WTC11 (cell line): ENCODE measurements at regions not wholly inside any gene's neighbourhood (a gene's known extent, or its start where the extent isn't known, plus 50 kb on each side); places are given as distances from the start of the nearest gene placed in this dataset.

Source experiments
- ATAC-seq: fragments of 200-7000 bp; cut with Tn5 transposase; 2 replicates; pipeline ENCODE4 v1.10.0; 2021; ENCODE audit warnings: mild to moderate bottlenecking, moderate library complexity
- CTCF ChIA-PET: fragments of 300-600 bp; sonication (Branson Sonifier 250); formaldehyde crosslinking; loops from one replicate; lab custom pipeline; 2021; ENCODE audit warnings: antibody characterized with exemption; lab: Charles Lee
- POLR2A ChIA-PET: fragments of 350-600 bp; sonication (Branson Sonifier 250); formaldehyde crosslinking; loops from one replicate; lab custom pipeline; 2021; ENCODE audit warnings: antibody characterized with exemption; lab: Charles Lee
- DNase-seq: peaks from one replicate; pipeline ENCODE4 v3.0.0; 2021; ENCODE audit warnings: low spot score
- H3K27ac Mint-ChIP-seq: 2 replicates; pipeline ENCODE4 v1.8.0; 2021; ENCODE audit warnings: mixed read lengths
- H3K27me3 Mint-ChIP-seq: 2 replicates; pipeline ENCODE4 v1.8.0; 2021; ENCODE audit warnings: low read depth, mild to moderate bottlenecking, moderate library complexity, mixed read lengths
- H3K36me3 Mint-ChIP-seq: 2 replicates; pipeline ENCODE4 v1.8.0; 2021; ENCODE audit warnings: mixed read lengths
- H3K4me1 Mint-ChIP-seq: 2 replicates; pipeline ENCODE4 v1.8.0; 2022; ENCODE audit warnings: mixed read lengths
- H3K4me3 Mint-ChIP-seq: 2 replicates; pipeline ENCODE4 v1.8.0; 2021; ENCODE audit warnings: mild to moderate bottlenecking, moderate library complexity, mixed read lengths
- H3K9me3 Mint-ChIP-seq: 2 replicates; pipeline ENCODE4 v1.8.0; 2021; ENCODE audit warnings: mixed read lengths
- AFF4 ChIP-seq: sonication (generic); formaldehyde crosslinking; IDR thresholded peaks from 2 replicates; pipeline ENCODE4 v1.8.1; 2023; ENCODE audit warnings: mild to moderate bottlenecking, missing genetic modification reagents, borderline replicate concordance
- ARID4B ChIP-seq: sonication (generic); formaldehyde crosslinking; IDR thresholded peaks from 2 replicates; pipeline ENCODE4 v1.8.0; 2023; ENCODE audit warnings: missing genetic modification reagents, mild to moderate bottlenecking, borderline replicate concordance
- ATF3 ChIP-seq: sonication (generic); formaldehyde crosslinking; conservative IDR thresholded peaks from 2 replicates; pipeline ENCODE4 v1.8.1; 2022; ENCODE audit warnings: mild to moderate bottlenecking, missing genetic modification reagents
- CBFB ChIP-seq: sonication (generic); formaldehyde crosslinking; IDR thresholded peaks from 2 replicates; pipeline ENCODE4 v1.8.1; 2022; ENCODE audit warnings: mild to moderate bottlenecking, low read depth, missing genetic modification reagents
- CREB1 ChIP-seq: sonication (generic); formaldehyde crosslinking; IDR thresholded peaks from 2 replicates; pipeline ENCODE4 v1.8.0; 2023; ENCODE audit warnings: mild to moderate bottlenecking, missing genetic modification reagents
- EMX1 ChIP-seq: fragments of 250-450 bp; sonication (Bioruptor Pico); IDR thresholded peaks from 2 replicates; pipeline ENCODE4 v1.8.0; 2021; ENCODE audit warnings: mild to moderate bottlenecking
- MYBL2 ChIP-seq: sonication (generic); formaldehyde crosslinking; IDR thresholded peaks from 2 replicates; pipeline ENCODE4 v1.8.1; 2023; ENCODE audit warnings: mild to moderate bottlenecking, moderate library complexity, missing genetic modification reagents
- NR1H2 ChIP-seq: sonication (generic); formaldehyde crosslinking; IDR thresholded peaks from 2 replicates; pipeline ENCODE4 v1.9.0; 2021; ENCODE audit warnings: mild to moderate bottlenecking, moderate library complexity, missing genetic modification reagents
- NR2C2 ChIP-seq: sonication (generic); formaldehyde crosslinking; IDR thresholded peaks from 2 replicates; pipeline ENCODE4 v1.8.0; 2022; ENCODE audit warnings: mild to moderate bottlenecking, missing genetic modification reagents
- OVOL2 ChIP-seq: fragments of 250-450 bp; sonication (Bioruptor Pico); IDR thresholded peaks from 2 replicates; pipeline ENCODE4 v1.9.0; 2021; ENCODE audit warnings: mild to moderate bottlenecking, borderline replicate concordance
- PRRX2 ChIP-seq: fragments of 250-450 bp; sonication (Bioruptor Pico); IDR thresholded peaks from 2 replicates; pipeline ENCODE4 v1.8.0; 2021; ENCODE audit warnings: mild to moderate bottlenecking
- SP1 ChIP-seq: sonication (generic); formaldehyde crosslinking; conservative IDR thresholded peaks from 2 replicates; pipeline ENCODE4 v1.8.1; 2022; ENCODE audit warnings: missing genetic modification reagents
- TCF7 ChIP-seq: sonication (generic); formaldehyde crosslinking; IDR thresholded peaks from 2 replicates; pipeline ENCODE4 v1.8.0; 2022; ENCODE audit warnings: mild to moderate bottlenecking, low read depth, missing genetic modification reagents, moderate library complexity
- TEAD4 ChIP-seq: sonication (generic); formaldehyde crosslinking; IDR thresholded peaks from 2 replicates; pipeline ENCODE4 v1.8.0; 2022; ENCODE audit warnings: mild to moderate bottlenecking, missing genetic modification reagents
- ZNF219 ChIP-seq: sonication (generic); formaldehyde crosslinking; IDR thresholded peaks from 2 replicates; pipeline ENCODE4 v1.8.0; 2023; ENCODE audit warnings: missing genetic modification reagents, mild to moderate bottlenecking, borderline replicate concordance
- ZNF317 ChIP-seq: sonication (generic); formaldehyde crosslinking; IDR thresholded peaks from 2 replicates; pipeline ENCODE4 v1.8.1; 2023; ENCODE audit warnings: low read depth, mild to moderate bottlenecking, moderate library complexity, missing genetic modification reagents, borderline replicate concordance
- ZNF532 ChIP-seq: fragments of 250-450 bp; sonication (Bioruptor Pico); IDR thresholded peaks from 2 replicates; pipeline ENCODE4 v1.9.0; 2021; ENCODE audit warnings: mild to moderate bottlenecking, borderline replicate concordance
- ZNF671 ChIP-seq: fragments of 250-450 bp; sonication (Bioruptor Pico); IDR thresholded peaks from 2 replicates; pipeline ENCODE4 v1.8.0; 2021; ENCODE audit warnings: mild to moderate bottlenecking

GRCh38 chr5:179467441-179467840 is 82.9 kb upstream of the RUFY1 start:
- H3K27me3 Mint-ChIP-seq: no peaks in the 10 kb centered on the region
- no peak for TF ChIP-seq ATF3 (CRISPR knock-in tag)
- TF ChIP-seq NR2C2 (CRISPR knock-in tag): no peak
- TF ChIP-seq TEAD4 (CRISPR knock-in tag): no peak
- no peak for TF ChIP-seq CREB1 (CRISPR knock-in tag)
- no peak for TF ChIP-seq PRRX2 (CRISPR knock-in tag)
- TF ChIP-seq MYBL2 (CRISPR knock-in tag): no peak
- TF ChIP-seq TCF7: no peak
- TF ChIP-seq, all 79 proteins: peak for 0
- no peak for DNase-seq
- H3K36me3 Mint-ChIP-seq: no peaks in the 10 kb centered on the region
- H3K9me3 Mint-ChIP-seq: peaks cover 5% of the 10 kb centered on the region; the same call in 1 of the 2 replicates
- no peak overlapping the region for H3K27ac Mint-ChIP-seq
- no peak overlapping the region for H3K4me3 Mint-ChIP-seq
- CTCF ChIA-PET: no interaction called here
- no peaks in the 10 kb centered on the region for H3K4me1 Mint-ChIP-seq
- no peak for ATAC-seq
- POLR2A ChIA-PET: no interaction called here

GRCh38 chr5:179464631-179465030 is 85.7 kb upstream of the RUFY1 start:
- no peak for ATAC-seq
- ChIA-PET CTCF (no interaction called here), POLR2A (no interaction called here)
- Mint-ChIP-seq H3K4me1 (no peaks in the 10 kb centered on the region), H3K9me3 (peaks cover 5% of the 10 kb centered on the region; the same call in 1 of the 2 replicates), H3K36me3 (no peaks in the 10 kb centered on the region), H3K27ac (no peak overlapping the region), H3K27me3 (peaks cover 2% of the 10 kb centered on the region; the same call in 1 of the 2 replicates), H3K4me3 (no peak overlapping the region)
- DNase-seq: no peak
- no peak for TF ChIP-seq ZNF219
- no peak for TF ChIP-seq ZNF532 (CRISPR knock-in tag)
- no peak for TF ChIP-seq AFF4 (CRISPR knock-in tag)
- no peak for TF ChIP-seq ZNF671 (CRISPR knock-in tag)
- TF ChIP-seq SP1 (CRISPR knock-in tag): no peak
- no peak for TF ChIP-seq ARID4B (CRISPR knock-in tag)
- no peak for TF ChIP-seq EMX1
- TF ChIP-seq NR1H2 (CRISPR knock-in tag): no peak
- TF ChIP-seq OVOL2 (CRISPR knock-in tag): no peak
- no peak for TF ChIP-seq ZNF317 (CRISPR knock-in tag)
- TF ChIP-seq CBFB (CRISPR knock-in tag): no peak
